Chondrocyte (in vitro differentiated cells): ENCODE measurements at regions not wholly inside any gene's neighbourhood (a gene's known extent, or its start where the extent isn't known, plus 50 kb on each side); places are given as distances from the start of the nearest gene placed in this dataset.
A peak's percentile ranks its signal among the peaks of the same experiment; 100 is the strongest.

Source experiments
- DNase-seq: peaks from one replicate; pipeline ENCODE4 v3.0.0; 2021; ENCODE audit warnings: mixed read lengths, low spot score
- H3K27ac Mint-ChIP-seq: one replicate; pipeline ENCODE4 v1.8.0; 2021; ENCODE audit warnings: mild to moderate bottlenecking, moderate library complexity, mixed read lengths; ENCODE audit not compliant: unreplicated experiment
- H3K27me3 Mint-ChIP-seq: 2 replicates; pipeline ENCODE4 v1.8.0; 2021; ENCODE audit warnings: low read depth, mixed read lengths
- H3K36me3 Mint-ChIP-seq: 2 replicates; pipeline ENCODE4 v1.8.0; 2021; ENCODE audit warnings: low read depth, mixed read lengths
- H3K4me1 Mint-ChIP-seq: 2 replicates; pipeline ENCODE4 v1.8.0; 2021; ENCODE audit warnings: low read depth, mild to moderate bottlenecking, mixed read lengths
- H3K4me3 Mint-ChIP-seq: one replicate; pipeline ENCODE4 v1.8.0; 2021; ENCODE audit warnings: mild to moderate bottlenecking, moderate library complexity, mixed read lengths; ENCODE audit not compliant: unreplicated experiment
- H3K9me3 Mint-ChIP-seq: 2 replicates; pipeline ENCODE4 v1.8.0; 2021; ENCODE audit warnings: low read depth, mixed read lengths
- TF ChIP-seq, protein P1 (sequence below): fragments of 200-600 bp; sonication (generic); IDR thresholded peaks from 2 replicates; pipeline ENCODE4 v1.5.0; 2021; ENCODE audit warnings: antibody characterized with exemption, mild to moderate bottlenecking, moderate library complexity

DNA sequence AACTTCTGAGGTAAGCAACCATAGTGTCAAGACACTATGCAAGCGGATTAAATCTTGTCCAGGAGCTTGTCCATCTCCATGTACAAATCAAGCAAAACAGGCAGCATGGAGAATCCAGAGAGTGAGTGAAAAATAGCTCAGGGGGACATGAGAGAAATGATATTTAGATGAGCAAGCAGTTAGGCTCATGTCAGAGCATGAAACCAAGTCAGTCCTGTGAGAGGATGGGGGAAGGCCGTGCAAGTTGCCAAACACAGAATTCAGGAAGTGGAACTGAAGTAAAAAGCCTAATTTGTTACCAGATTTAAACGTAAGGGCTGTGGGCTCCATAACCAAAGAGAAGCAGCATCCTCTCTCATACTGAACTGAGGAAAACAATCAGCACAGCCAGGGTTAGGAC lies 995.9 kb downstream of the MCTP2 start:
- H3K27ac Mint-ChIP-seq: no peak overlapping the region
- no peak for DNase-seq
- TF ChIP-seq, protein P1, sequence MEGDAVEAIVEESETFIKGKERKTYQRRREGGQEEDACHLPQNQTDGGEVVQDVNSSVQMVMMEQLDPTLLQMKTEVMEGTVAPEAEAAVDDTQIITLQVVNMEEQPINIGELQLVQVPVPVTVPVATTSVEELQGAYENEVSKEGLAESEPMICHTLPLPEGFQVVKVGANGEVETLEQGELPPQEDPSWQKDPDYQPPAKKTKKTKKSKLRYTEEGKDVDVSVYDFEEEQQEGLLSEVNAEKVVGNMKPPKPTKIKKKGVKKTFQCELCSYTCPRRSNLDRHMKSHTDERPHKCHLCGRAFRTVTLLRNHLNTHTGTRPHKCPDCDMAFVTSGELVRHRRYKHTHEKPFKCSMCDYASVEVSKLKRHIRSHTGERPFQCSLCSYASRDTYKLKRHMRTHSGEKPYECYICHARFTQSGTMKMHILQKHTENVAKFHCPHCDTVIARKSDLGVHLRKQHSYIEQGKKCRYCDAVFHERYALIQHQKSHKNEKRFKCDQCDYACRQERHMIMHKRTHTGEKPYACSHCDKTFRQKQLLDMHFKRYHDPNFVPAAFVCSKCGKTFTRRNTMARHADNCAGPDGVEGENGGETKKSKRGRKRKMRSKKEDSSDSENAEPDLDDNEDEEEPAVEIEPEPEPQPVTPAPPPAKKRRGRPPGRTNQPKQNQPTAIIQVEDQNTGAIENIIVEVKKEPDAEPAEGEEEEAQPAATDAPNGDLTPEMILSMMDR: no peak
- no peak overlapping the region for H3K4me3 Mint-ChIP-seq
- H3K9me3 Mint-ChIP-seq: peaks cover 24% of the 10 kb centered on the region
- no peaks in the 10 kb centered on the region for H3K4me1 Mint-ChIP-seq
- H3K36me3 Mint-ChIP-seq: peaks cover 7% of the 10 kb centered on the region
- H3K27me3 Mint-ChIP-seq: no peaks in the 10 kb centered on the region

DNA sequence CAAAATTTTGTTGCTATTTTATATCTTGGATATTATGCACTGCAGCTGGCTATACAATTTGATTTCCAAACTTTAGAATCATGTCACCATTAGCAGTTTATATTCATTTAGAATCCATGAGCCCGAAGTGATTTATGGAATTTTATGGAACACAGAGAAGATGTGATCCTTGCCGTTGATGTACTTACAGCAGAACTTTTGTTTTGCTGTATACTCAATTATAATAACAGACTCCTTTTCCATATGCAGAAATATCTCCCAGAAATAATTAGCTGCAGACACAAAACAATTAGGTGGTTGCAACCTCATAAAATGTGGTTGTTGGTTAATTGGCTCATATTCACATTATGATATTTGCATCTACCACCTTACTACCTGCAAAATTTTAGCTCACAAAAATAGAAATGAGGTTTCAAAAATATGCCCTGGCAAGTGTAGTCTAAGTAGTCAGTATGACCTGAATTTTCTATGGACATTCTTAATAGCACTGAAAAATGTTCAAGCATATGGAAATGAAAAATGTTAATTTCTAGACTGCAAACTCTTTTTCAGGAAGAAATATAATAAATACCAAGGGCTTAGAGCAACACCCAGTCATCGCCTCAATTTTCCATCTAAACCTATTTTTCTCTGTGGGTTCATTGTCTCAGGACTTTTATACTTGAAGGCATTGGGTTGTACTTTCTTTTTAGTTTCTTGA lies 997.6 kb downstream of the MCTP2 start:
- no peak overlapping the region for H3K4me3 Mint-ChIP-seq
- TF ChIP-seq, protein P1: no peak
- no peaks in the 10 kb centered on the region for H3K27me3 Mint-ChIP-seq
- DNase-seq: no peak
- H3K27ac Mint-ChIP-seq: no peak overlapping the region
- H3K4me1 Mint-ChIP-seq: no peaks in the 10 kb centered on the region
- peaks cover 19% of the 10 kb centered on the region for H3K9me3 Mint-ChIP-seq
- H3K36me3 Mint-ChIP-seq: peaks cover 5% of the 10 kb centered on the region

DNA sequence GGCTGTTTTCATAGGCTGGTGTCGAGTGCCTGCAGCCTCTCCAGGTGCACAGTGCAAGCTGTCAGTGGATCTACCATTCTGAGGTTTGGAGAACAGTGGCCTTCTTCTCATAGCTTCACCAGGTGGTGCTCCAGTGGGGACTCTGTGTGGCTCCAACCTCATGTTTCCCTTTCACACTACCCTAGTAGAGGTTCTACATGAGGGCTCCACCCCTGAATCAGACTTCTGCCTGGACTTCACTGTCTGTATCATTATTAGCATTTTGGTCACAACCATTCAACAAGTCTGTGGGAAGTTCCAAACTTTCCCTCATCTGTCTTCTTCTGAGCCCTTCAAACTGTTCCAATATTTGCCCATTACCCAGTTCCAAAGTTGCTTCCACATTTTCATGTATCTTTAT lies 1003.7 kb downstream of the MCTP2 start:
- Mint-ChIP-seq H3K4me3 (no peak overlapping the region), H3K27me3 (no peaks in the 10 kb centered on the region), H3K9me3 (peaks cover 30% of the 10 kb centered on the region), H3K4me1 (no peaks in the 10 kb centered on the region), H3K36me3 (peaks cover 6% of the 10 kb centered on the region), H3K27ac (no peak overlapping the region)
- DNase-seq: no peak
- TF ChIP-seq, protein P1: no peak

DNA sequence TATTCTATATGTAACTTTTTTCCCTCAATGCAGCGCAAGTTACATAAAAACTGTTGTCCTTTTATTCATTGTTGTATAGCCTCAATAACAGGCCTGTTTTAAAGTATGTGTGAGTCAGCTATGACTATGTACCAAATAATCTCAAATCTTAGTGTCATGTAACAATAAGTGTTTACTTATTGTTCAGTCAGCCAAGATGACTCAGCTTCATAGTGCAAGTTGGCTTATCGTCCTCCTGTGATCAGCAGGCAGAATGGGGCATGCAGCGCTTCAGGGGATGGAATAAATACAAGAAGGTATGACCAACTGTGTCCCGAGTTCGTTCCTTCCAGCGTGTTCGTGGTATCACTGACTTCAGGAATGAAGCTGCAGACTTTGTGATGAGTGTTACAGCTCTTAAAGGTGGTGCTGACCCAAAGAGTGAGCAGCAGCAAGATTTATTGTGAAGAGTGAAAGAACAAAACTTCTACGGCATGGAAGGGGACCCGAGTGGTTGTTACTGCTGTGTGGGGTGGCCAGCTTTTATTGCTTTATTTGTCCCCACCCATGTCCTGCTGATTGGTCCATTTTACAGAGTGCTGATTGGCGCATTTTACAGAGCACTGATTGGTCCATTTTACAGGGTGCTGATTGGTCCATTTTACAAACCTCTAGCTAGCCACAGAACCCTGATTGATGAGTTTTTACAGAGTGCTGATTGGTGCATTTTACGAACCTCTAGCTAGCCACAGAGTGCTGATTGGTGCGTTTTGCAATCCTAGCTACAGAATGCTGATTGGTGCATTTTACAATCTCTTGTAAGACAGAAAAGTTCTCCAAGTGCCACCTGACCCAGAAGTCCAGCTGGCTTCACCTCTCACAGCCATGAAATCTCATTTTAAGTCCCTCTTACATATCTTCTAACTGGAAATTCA lies 1016.0 kb downstream of the MCTP2 start:
- no peaks in the 10 kb centered on the region for H3K36me3 Mint-ChIP-seq
- H3K27ac Mint-ChIP-seq: peak overlapping the region; percentile 10
- H3K9me3 Mint-ChIP-seq: no peaks in the 10 kb centered on the region
- H3K27me3 Mint-ChIP-seq: no peaks in the 10 kb centered on the region
- peaks cover 8% of the 10 kb centered on the region for H3K4me1 Mint-ChIP-seq
- DNase-seq: no peak
- TF ChIP-seq, protein P1: no peak
- H3K4me3 Mint-ChIP-seq: no peak overlapping the region

DNA sequence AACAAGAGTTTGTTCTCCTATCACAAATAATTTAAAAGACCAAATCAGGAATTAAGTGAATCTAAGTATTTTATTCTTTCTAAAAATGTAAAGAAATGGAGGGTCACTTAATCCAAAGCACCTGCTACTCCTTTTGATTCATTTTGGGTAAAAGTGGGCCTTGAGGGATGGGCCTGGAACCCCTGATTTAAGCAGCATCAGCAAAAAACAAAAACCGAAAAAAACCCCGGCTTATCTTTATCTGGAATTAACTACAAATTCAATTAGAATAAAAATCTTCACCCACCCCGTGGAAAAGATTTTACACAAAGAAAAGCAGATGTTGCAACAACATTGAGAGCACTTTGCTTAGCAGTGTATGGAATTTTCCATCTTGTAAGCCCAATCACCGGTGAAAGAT lies 1018.2 kb downstream of the MCTP2 start:
- Mint-ChIP-seq H3K27me3 (no peaks in the 10 kb centered on the region), H3K36me3 (no peaks in the 10 kb centered on the region), H3K9me3 (no peaks in the 10 kb centered on the region), H3K4me3 (no peak overlapping the region), H3K27ac (no peak overlapping the region), H3K4me1 (peaks cover 18% of the 10 kb centered on the region)
- DNase-seq: no peak
- TF ChIP-seq, protein P1: no peak
